ENCODE measurements at regions not wholly inside any gene's neighbourhood (a gene's known extent, or its start where the extent isn't known, plus 50 kb on each side); places are given as distances from the start of the nearest gene placed in this dataset.

GRCh38 chr21:38740090-38740489, 65.6 kb upstream of the ETS2 start:
- no peak for DNase-seq
- TF ChIP-seq GATA1 (IDR thresholded peaks at IDR 0.05; ENCODE audit: low read depth, low read length) (no peak), POLR2A (IDR thresholded peaks at IDR 0.05; ENCODE audit: low read length) (no peak)

- no peak for TF ChIP-seq GATA1 (IDR thresholded peaks at IDR 0.05; ENCODE audit: low read depth, low read length)
- no peak for TF ChIP-seq POLR2A (IDR thresholded peaks at IDR 0.05; ENCODE audit: low read length)
- no peak for DNase-seq
Observed at GRCh38 chr21:38741092-38741949, 64.4 kb upstream of the ETS2 start.

GRCh38 chr21:38741950-38742256, 63.8 kb upstream of the ETS2 start:
- DNase-seq = peak; percentile 45 to 87
- TF ChIP-seq POLR2A (IDR thresholded peaks at IDR 0.05; ENCODE audit: low read length) (no peak), GATA1 (IDR thresholded peaks at IDR 0.05; ENCODE audit: low read depth, low read length) (no peak)

GRCh38 chr21:38742580-38743260, 63.0 kb upstream of the ETS2 start:
- TF ChIP-seq POLR2A (IDR thresholded peaks at IDR 0.05; ENCODE audit: low read length) (no peak), GATA1 (IDR thresholded peaks at IDR 0.05; ENCODE audit: low read depth, low read length) (no peak)
- DNase-seq = no peak

GRCh38 chr21:38743772-38744529, 61.8 kb upstream of the ETS2 start:
- no peak for TF ChIP-seq GATA1 (IDR thresholded peaks at IDR 0.05; ENCODE audit: low read depth, low read length)
- TF ChIP-seq POLR2A (IDR thresholded peaks at IDR 0.05; ENCODE audit: low read length) = no peak
- no peak for DNase-seq

- no peak for DNase-seq
- TF ChIP-seq POLR2A (IDR thresholded peaks at IDR 0.05; ENCODE audit: low read length) = no peak
- TF ChIP-seq GATA1 (IDR thresholded peaks at IDR 0.05; ENCODE audit: low read depth, low read length) = no peak
Observed at GRCh38 chr21:38744861-38745260, 60.9 kb upstream of the ETS2 start.

- TF ChIP-seq GATA1 (IDR thresholded peaks at IDR 0.05; ENCODE audit: low read depth, low read length) (no peak), POLR2A (IDR thresholded peaks at IDR 0.05; ENCODE audit: low read length) (no peak)
- DNase-seq = no peak
Observed at GRCh38 chr21:38747810-38748209, 57.9 kb upstream of the ETS2 start.

- TF ChIP-seq POLR2A (IDR thresholded peaks at IDR 0.05; ENCODE audit: low read length) (no peak), GATA1 (IDR thresholded peaks at IDR 0.05; ENCODE audit: low read depth, low read length) (no peak)
- DNase-seq = no peak
Observed at GRCh38 chr21:38751379-38752050, 54.2 kb upstream of the ETS2 start.

GRCh38 chr21:38752051-38752505, 53.7 kb upstream of the ETS2 start:
- TF ChIP-seq GATA1 (IDR thresholded peaks at IDR 0.05; ENCODE audit: low read depth, low read length) (no peak), POLR2A (IDR thresholded peaks at IDR 0.05; ENCODE audit: low read length) (no peak)
- no peak for DNase-seq

- no peak for DNase-seq
- no peak for TF ChIP-seq POLR2A (IDR thresholded peaks at IDR 0.05; ENCODE audit: low read length)
- no peak for TF ChIP-seq GATA1 (IDR thresholded peaks at IDR 0.05; ENCODE audit: low read depth, low read length)
Observed at GRCh38 chr21:38753114-38753513, 52.6 kb upstream of the ETS2 start.

- DNase-seq = no peak
- TF ChIP-seq GATA1 (IDR thresholded peaks at IDR 0.05; ENCODE audit: low read depth, low read length) (no peak), POLR2A (IDR thresholded peaks at IDR 0.05; ENCODE audit: low read length) (no peak)
Observed at GRCh38 chr21:38753557-38753971, 52.2 kb upstream of the ETS2 start.
